Endodermal cell (in vitro differentiated cells): ENCODE measurements at regions not wholly inside any gene's neighbourhood (a gene's known extent, or its start where the extent isn't known, plus 50 kb on each side); places are given as distances from the start of the nearest gene placed in this dataset.

Experiments
- DNase-seq: peaks from one replicate; pipeline ENCODE4 v3.0.0-alpha.2; 2017
- H3K27ac ChIP-seq: 2 replicates; pipeline ENCODE4 v1.5.1; 2013; ENCODE audit warnings: mild to moderate bottlenecking, low read depth, low read length, moderate library complexity
- H3K27me3 ChIP-seq: 2 replicates; pipeline ENCODE4 v1.6.1; 2013; ENCODE audit warnings: mild to moderate bottlenecking, low read length, moderate library complexity; ENCODE audit not compliant: insufficient read depth, control insufficient read depth, poor library complexity, severe bottlenecking
- H3K36me3 ChIP-seq: 2 replicates; pipeline ENCODE4 v1.7.0; 2013; ENCODE audit warnings: mild to moderate bottlenecking, low read length, moderate library complexity; ENCODE audit not compliant: control insufficient read depth, insufficient read depth
- H3K4me1 ChIP-seq: one replicate; pipeline ENCODE4 v1.7.0; 2013; ENCODE audit warnings: low read length; ENCODE audit not compliant: control insufficient read depth, insufficient read depth
- H3K4me3 ChIP-seq: 2 replicates; pipeline ENCODE4 v1.5.1; 2013; ENCODE audit warnings: mild to moderate bottlenecking, low read length, moderate library complexity
- H3K9ac ChIP-seq: 2 replicates; pipeline ENCODE4 v1.6.1; 2013; ENCODE audit warnings: mild to moderate bottlenecking, low read length, moderate library complexity; ENCODE audit not compliant: poor library complexity, severe bottlenecking; ENCODE audit errors: extremely low read depth
- H3K9me3 ChIP-seq: 2 replicates; pipeline ENCODE4 v1.6.1; 2013; ENCODE audit warnings: mild to moderate bottlenecking, low read length, moderate library complexity; ENCODE audit not compliant: control insufficient read depth
- H3K27ac Mint-ChIP-seq: 2 replicates; pipeline ENCODE4 v1.8.0; 2020; ENCODE audit warnings: mixed read lengths
- H3K27me3 Mint-ChIP-seq: 2 replicates; pipeline ENCODE4 v1.8.0; 2021; ENCODE audit warnings: mild to moderate bottlenecking, mixed read lengths; ENCODE audit not compliant: insufficient read depth
- H3K36me3 Mint-ChIP-seq: 2 replicates; pipeline ENCODE4 v1.8.0; 2020; ENCODE audit warnings: low read depth, mixed read lengths
- H3K4me1 Mint-ChIP-seq: 2 replicates; pipeline ENCODE4 v1.8.0; 2020; ENCODE audit warnings: mixed read lengths
- H3K4me3 Mint-ChIP-seq: 2 replicates; pipeline ENCODE4 v1.8.0; 2020; ENCODE audit warnings: mild to moderate bottlenecking, moderate library complexity, mixed read lengths
- H3K9me3 Mint-ChIP-seq: 2 replicates; pipeline ENCODE4 v1.8.0; 2020; ENCODE audit warnings: mild to moderate bottlenecking, mixed read lengths
- WGBS, 2 experiments: methylation state at CpG; one replicate each; pipeline versions ENCODE4 v1.1.5 to v1.1.7; 2013; ENCODE audit warnings: missing lambda C conversion rate in 2 of 2, mixed read lengths in 1 of 2; ENCODE audit not compliant: insufficient coverage in 1 of 2, insufficient read length in 1 of 2; 5-methylcytosine and 5-hydroxymethylcytosine counted together
- TF ChIP-seq, protein P1 (sequence below): fragments of 200-600 bp; sonication (generic); conservative IDR thresholded peaks from 2 replicates; pipeline ENCODE4 v1.5.0; 2021; ENCODE audit warnings: antibody characterized with exemption, mild to moderate bottlenecking

- H3K4me3 ChIP-seq: no peak overlapping the region
- no peaks in the 10 kb centered on the region for H3K36me3 ChIP-seq
- no peak overlapping the region for H3K27ac ChIP-seq
- Mint-ChIP-seq H3K27ac (no peak overlapping the region), H3K27me3 (no peaks in the 10 kb centered on the region), H3K9me3 (peaks cover 15% of the 10 kb centered on the region), H3K36me3 (no peaks in the 10 kb centered on the region), H3K4me3 (no peak overlapping the region), H3K4me1 (no peaks in the 10 kb centered on the region)
- H3K9ac ChIP-seq: no peak overlapping the region
- DNase-seq: no peak
- 91 to 92% methylated on average over 3 to 5 of the region's 5 CpGs for WGBS, 2 experiments
- H3K9me3 ChIP-seq: peaks cover 7% of the 10 kb centered on the region
- no peaks in the 10 kb centered on the region for H3K4me1 ChIP-seq
- H3K27me3 ChIP-seq: no peaks in the 10 kb centered on the region
- TF ChIP-seq, protein P1, sequence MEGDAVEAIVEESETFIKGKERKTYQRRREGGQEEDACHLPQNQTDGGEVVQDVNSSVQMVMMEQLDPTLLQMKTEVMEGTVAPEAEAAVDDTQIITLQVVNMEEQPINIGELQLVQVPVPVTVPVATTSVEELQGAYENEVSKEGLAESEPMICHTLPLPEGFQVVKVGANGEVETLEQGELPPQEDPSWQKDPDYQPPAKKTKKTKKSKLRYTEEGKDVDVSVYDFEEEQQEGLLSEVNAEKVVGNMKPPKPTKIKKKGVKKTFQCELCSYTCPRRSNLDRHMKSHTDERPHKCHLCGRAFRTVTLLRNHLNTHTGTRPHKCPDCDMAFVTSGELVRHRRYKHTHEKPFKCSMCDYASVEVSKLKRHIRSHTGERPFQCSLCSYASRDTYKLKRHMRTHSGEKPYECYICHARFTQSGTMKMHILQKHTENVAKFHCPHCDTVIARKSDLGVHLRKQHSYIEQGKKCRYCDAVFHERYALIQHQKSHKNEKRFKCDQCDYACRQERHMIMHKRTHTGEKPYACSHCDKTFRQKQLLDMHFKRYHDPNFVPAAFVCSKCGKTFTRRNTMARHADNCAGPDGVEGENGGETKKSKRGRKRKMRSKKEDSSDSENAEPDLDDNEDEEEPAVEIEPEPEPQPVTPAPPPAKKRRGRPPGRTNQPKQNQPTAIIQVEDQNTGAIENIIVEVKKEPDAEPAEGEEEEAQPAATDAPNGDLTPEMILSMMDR: no peak
These were observed 2003.0 kb downstream of the C4orf33 start for GRCh38 chr4:131098976-131099375.

DNA sequence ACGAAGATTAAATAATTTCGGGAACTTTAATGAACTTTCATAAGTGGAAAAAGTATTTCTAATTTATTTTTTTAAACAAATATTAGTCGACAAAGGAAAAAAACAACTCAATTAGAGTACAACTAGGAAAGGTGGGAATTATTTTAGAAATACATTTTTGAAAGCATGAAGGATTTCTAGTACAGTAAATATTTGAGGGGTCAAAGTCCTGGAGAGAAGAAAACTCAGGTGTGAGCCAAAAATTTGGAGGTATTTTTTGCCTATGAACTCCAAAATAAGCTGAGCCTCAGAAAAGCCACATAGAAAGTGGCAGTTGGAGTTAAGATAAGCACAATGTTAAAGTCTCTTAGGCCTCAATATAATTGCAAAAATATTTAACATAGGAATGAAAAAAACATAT lies 2017.3 kb downstream of the C4orf33 start:
- H3K36me3 Mint-ChIP-seq: no peaks in the 10 kb centered on the region
- H3K9ac ChIP-seq: no peak overlapping the region
- 83% methylated on average over 3 of the region's 3 CpGs; no CpG with 5 or more reads in 1 of the 2 experiments for WGBS, 2 experiments
- TF ChIP-seq, protein P1: no peak
- no peaks in the 10 kb centered on the region for H3K9me3 Mint-ChIP-seq
- no peaks in the 10 kb centered on the region for H3K36me3 ChIP-seq
- H3K4me1 Mint-ChIP-seq: no peaks in the 10 kb centered on the region
- H3K4me1 ChIP-seq: no peaks in the 10 kb centered on the region
- no peak overlapping the region for H3K4me3 ChIP-seq
- H3K4me3 Mint-ChIP-seq: no peak overlapping the region
- no peaks in the 10 kb centered on the region for H3K27me3 ChIP-seq
- no peak for DNase-seq
- H3K27me3 Mint-ChIP-seq: no peaks in the 10 kb centered on the region
- H3K27ac Mint-ChIP-seq: no peak overlapping the region
- H3K9me3 ChIP-seq: no peaks in the 10 kb centered on the region
- no peak overlapping the region for H3K27ac ChIP-seq

GRCh38 chr4:131113704-131114103 lies 2017.8 kb downstream of the C4orf33 start:
- WGBS, 2 experiments: 86 to 100% methylated on average over 1 to 2 of the region's 2 CpGs
- no peak for DNase-seq
- Histone ChIP-seq H3K27ac (no peak overlapping the region), H3K36me3 (no peaks in the 10 kb centered on the region), H3K4me1 (no peaks in the 10 kb centered on the region), H3K9me3 (no peaks in the 10 kb centered on the region), H3K4me3 (no peak overlapping the region), H3K9ac (no peak overlapping the region), H3K27me3 (no peaks in the 10 kb centered on the region)
- TF ChIP-seq, protein P1: no peak
- Mint-ChIP-seq H3K4me3 (no peak overlapping the region), H3K4me1 (no peaks in the 10 kb centered on the region), H3K9me3 (no peaks in the 10 kb centered on the region), H3K27ac (no peak overlapping the region), H3K27me3 (no peaks in the 10 kb centered on the region), H3K36me3 (no peaks in the 10 kb centered on the region)
